A549 (cell line): ENCODE measurements at regions not wholly inside any gene's neighbourhood (a gene's known extent, or its start where the extent isn't known, plus 50 kb on each side); places are given as distances from the start of the nearest gene placed in this dataset.

Source experiments
- CHD2 ChIP-seq: fragments of 150-350 bp; IDR thresholded peaks from 2 replicates; pipeline ENCODE4 v1.6.1; 2014; ENCODE audit warnings: low read length; ENCODE audit not compliant: partially characterized antibody
- HDAC2 ChIP-seq: fragments of 200-600 bp; sonication (generic); IDR thresholded peaks from 2 replicates; pipeline ENCODE4 v1.6.1; 2016
- HOXB13 ChIP-seq: fragments of 250-450 bp; sonication (Bioruptor Pico); IDR thresholded peaks from 2 replicates; pipeline ENCODE4 v1.5.0; 2020; ENCODE audit warnings: low read depth, mild to moderate bottlenecking, moderate library complexity
- JUN ChIP-seq, 2 experiments: fragments of >200 bp; sonication (Bioruptor Twin); formaldehyde crosslinking; IDR thresholded peaks; 2 replicates in 1 of 2; 3 replicates in 1 of 2; pipeline ENCODE4 v1.6.1; 2016 to 2017
- POLR2A ChIP-seq: IDR thresholded peaks from 2 replicates; pipeline ENCODE4 v1.6.1; 2012; ENCODE audit warnings: mild to moderate bottlenecking, low read length
- TF ChIP-seq, protein P1 (sequence below): fragments of >200 bp; sonication (Bioruptor Twin); formaldehyde crosslinking; IDR thresholded peaks from 3 replicates; pipeline ENCODE4 v1.5.1; 2016

DNA sequence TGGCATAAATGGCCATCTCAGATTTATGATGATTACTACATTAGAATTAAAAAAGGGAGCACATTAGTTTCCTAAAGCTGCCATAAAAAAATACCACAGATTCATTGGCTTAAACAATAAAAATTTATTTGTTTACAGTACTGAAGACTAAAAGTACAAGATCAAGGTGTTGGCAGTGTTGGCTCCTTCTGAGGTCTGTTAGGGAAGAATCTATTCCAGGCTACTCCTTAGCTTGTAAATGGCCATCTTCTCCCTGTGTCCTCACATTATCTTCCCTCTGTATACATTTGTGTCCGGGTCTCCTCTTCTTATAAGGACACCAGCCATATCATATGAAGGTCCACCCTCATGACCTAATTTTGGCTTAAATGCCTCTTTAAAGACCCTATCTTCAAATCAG, 341.0 kb downstream of the SLC7A11 start:
- TF ChIP-seq POLR2A, result no peak
- no peak for TF ChIP-seq HDAC2
- TF ChIP-seq HOXB13 (CRISPR knock-in tag), result no peak
- TF ChIP-seq CHD2, result no peak
- TF ChIP-seq, protein P1, sequence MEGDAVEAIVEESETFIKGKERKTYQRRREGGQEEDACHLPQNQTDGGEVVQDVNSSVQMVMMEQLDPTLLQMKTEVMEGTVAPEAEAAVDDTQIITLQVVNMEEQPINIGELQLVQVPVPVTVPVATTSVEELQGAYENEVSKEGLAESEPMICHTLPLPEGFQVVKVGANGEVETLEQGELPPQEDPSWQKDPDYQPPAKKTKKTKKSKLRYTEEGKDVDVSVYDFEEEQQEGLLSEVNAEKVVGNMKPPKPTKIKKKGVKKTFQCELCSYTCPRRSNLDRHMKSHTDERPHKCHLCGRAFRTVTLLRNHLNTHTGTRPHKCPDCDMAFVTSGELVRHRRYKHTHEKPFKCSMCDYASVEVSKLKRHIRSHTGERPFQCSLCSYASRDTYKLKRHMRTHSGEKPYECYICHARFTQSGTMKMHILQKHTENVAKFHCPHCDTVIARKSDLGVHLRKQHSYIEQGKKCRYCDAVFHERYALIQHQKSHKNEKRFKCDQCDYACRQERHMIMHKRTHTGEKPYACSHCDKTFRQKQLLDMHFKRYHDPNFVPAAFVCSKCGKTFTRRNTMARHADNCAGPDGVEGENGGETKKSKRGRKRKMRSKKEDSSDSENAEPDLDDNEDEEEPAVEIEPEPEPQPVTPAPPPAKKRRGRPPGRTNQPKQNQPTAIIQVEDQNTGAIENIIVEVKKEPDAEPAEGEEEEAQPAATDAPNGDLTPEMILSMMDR, result no peak
- no peak for TF ChIP-seq JUN (IDR thresholded peaks at IDR 0.05)
